Keratinocyte (primary cell): ENCODE measurements at regions not wholly inside any gene's neighbourhood (a gene's known extent, or its start where the extent isn't known, plus 50 kb on each side); places are given as distances from the start of the nearest gene placed in this dataset.

ENCODE experiments used
- DNase-seq: peaks from one replicate; pipeline ENCODE4 v3.0.0-alpha.2; 2011; ENCODE audit warnings: low read depth, missing footprints, low spot score
- FAIRE-seq: peaks from 2 replicates; lab custom pipeline; 2011; peaks lifted over from hg19 to GRCh38; lab: Jason Lieb, UNC
- H2AFZ ChIP-seq: 2 replicates; pipeline ENCODE4 v1.6.0; 2012; ENCODE audit warnings: low read length, control low read depth, inconsistent platforms; ENCODE audit not compliant: control insufficient read depth
- H3K27ac ChIP-seq: 2 replicates; pipeline ENCODE4 v1.5.1; 2011; ENCODE audit warnings: low read length; ENCODE audit not compliant: control insufficient read depth, insufficient read depth
- H3K27me3 ChIP-seq: 3 replicates; pipeline ENCODE4 v1.6.0; 2011; ENCODE audit warnings: low read length; ENCODE audit not compliant: control insufficient read depth, insufficient read depth; ENCODE audit errors: extremely low read depth
- H3K36me3 ChIP-seq, 2 experiments: 2 replicates in 1 of 2; 3 replicates in 1 of 2; pipeline ENCODE4 v1.5.1; 2011; ENCODE audit warnings: low read length in 2 of 2, mild to moderate bottlenecking in 1 of 2; ENCODE audit not compliant: control insufficient read depth in 2 of 2, insufficient read depth in 2 of 2; ENCODE audit errors: extremely low read depth in 1 of 2
- H3K4me1 ChIP-seq: 3 replicates; pipeline ENCODE4 v1.5.1; 2011; ENCODE audit warnings: low read length; ENCODE audit not compliant: control insufficient read depth, insufficient read depth; ENCODE audit errors: extremely low read depth
- H3K4me2 ChIP-seq: 3 replicates; pipeline ENCODE4 v1.6.0; 2011; ENCODE audit warnings: low read depth, low read length; ENCODE audit not compliant: control insufficient read depth, insufficient read depth; ENCODE audit errors: extremely low read depth
- H3K4me3 ChIP-seq, 3 experiments: fragments of 200-600 bp in 1 of 3; sonication (generic) in 1 of 3; 2 replicates in 2 of 3; 3 replicates in 1 of 3; pipeline ENCODE4 v1.5.1; 2011 to 2016; ENCODE audit warnings: low read length in 3 of 3, mild to moderate bottlenecking in 3 of 3, control low read depth in 2 of 3, inconsistent platforms in 1 of 3, low read depth in 1 of 3, mixed read lengths in 1 of 3, mixed run types in 1 of 3, moderate library complexity in 1 of 3; ENCODE audit not compliant: control insufficient read depth in 2 of 3, insufficient read depth in 2 of 3; ENCODE audit errors: extremely low read depth in 1 of 3
- H3K79me2 ChIP-seq: 2 replicates; pipeline ENCODE4 v1.6.0; 2012; ENCODE audit warnings: low read length; ENCODE audit not compliant: control insufficient read depth, insufficient read depth
- H3K9ac ChIP-seq: 3 replicates; pipeline ENCODE4 v1.6.0; 2011; ENCODE audit warnings: low read length; ENCODE audit not compliant: control insufficient read depth, insufficient read depth; ENCODE audit errors: extremely low read depth
- H3K9me1 ChIP-seq: 3 replicates; pipeline ENCODE4 v1.6.0; 2011; ENCODE audit warnings: low read length; ENCODE audit not compliant: control insufficient read depth, insufficient read depth; ENCODE audit errors: extremely low read depth
- H3K9me3 ChIP-seq: 2 replicates; pipeline ENCODE4 v1.5.1; 2012; ENCODE audit warnings: low read depth, low read length; ENCODE audit not compliant: control insufficient read depth
- H4K20me1 ChIP-seq: 3 replicates; pipeline ENCODE4 v1.6.0; 2011; ENCODE audit warnings: low read length; ENCODE audit not compliant: control insufficient read depth, insufficient read depth; ENCODE audit errors: extremely low read depth
- CTCF ChIP-seq, 3 experiments: IDR thresholded peaks in 1 of 3; conservative IDR thresholded peaks in 1 of 3; optimal IDR thresholded peaks in 1 of 3; 2 replicates in 2 of 3; 3 replicates in 1 of 3; pipeline versions ENCODE3 to v1.5.1; 2011; ENCODE audit warnings: low read length in 3 of 3, mild to moderate bottlenecking in 3 of 3, moderate library complexity in 2 of 3, control low read depth in 1 of 3, inconsistent platforms in 1 of 3; ENCODE audit not compliant: insufficient read depth in 2 of 3; ENCODE audit errors: extremely low read depth in 1 of 3
- EZH2 ChIP-seq: IDR thresholded peaks from one replicate; pipeline ENCODE4 v1.6.1; 2012; ENCODE audit warnings: inconsistent platforms, mild to moderate bottlenecking, low read length, moderate library complexity
- dilution Hi-C: fragments of 300-500 bp; cut with MboI; formaldehyde crosslinking; loops from one replicate; pipeline ENCODE4 v1.7.0; 2020; ENCODE audit warnings: low sequenced_read_pairs; ENCODE audit not compliant: extremely low pct_ligation_motif_present

GRCh38 chr10:120336306-120336910 lies 120.6 kb upstream of the PLPP4 start:
- H3K4me2 ChIP-seq, result no peak overlapping the region
- no peaks in the 10 kb centered on the region for H3K9me3 ChIP-seq
- no peaks in the 10 kb centered on the region for H3K27me3 ChIP-seq
- dilution Hi-C loops, result no loop called here
- no peaks in the 10 kb centered on the region for H3K79me2 ChIP-seq
- H3K4me3 ChIP-seq, result no peak overlapping the region
- H3K27ac ChIP-seq, result no peak overlapping the region
- no peaks in the 10 kb centered on the region for H3K4me1 ChIP-seq
- no peak overlapping the region for H2AFZ ChIP-seq
- no peaks in the 10 kb centered on the region for H3K36me3 ChIP-seq
- H3K9me1 ChIP-seq, result no peaks in the 10 kb centered on the region
- H3K9ac ChIP-seq, result no peak overlapping the region
- DNase-seq (no peak), FAIRE-seq (no peak)
- no peaks in the 10 kb centered on the region for H4K20me1 ChIP-seq
- TF ChIP-seq EZH2 (no peak), CTCF (optimal IDR thresholded peaks at IDR 0.05 in 1 of 3, IDR thresholded peaks at IDR 0.05 in 1 of 3, conservative IDR thresholded peaks at IDR 0.05 in 1 of 3; ENCODE audit: extremely low read depth in 1 of 3, insufficient read depth in 2 of 3, low read length in 3 of 3) (no peak)

GRCh38 chr10:120336911-120337540 lies 120.0 kb upstream of the PLPP4 start:
- Histone ChIP-seq H3K4me1 (no peaks in the 10 kb centered on the region), H3K36me3 (no peaks in the 10 kb centered on the region), H3K79me2 (no peaks in the 10 kb centered on the region), H3K9me1 (no peaks in the 10 kb centered on the region), H4K20me1 (no peaks in the 10 kb centered on the region), H3K9me3 (no peaks in the 10 kb centered on the region), H3K4me3 (no peak overlapping the region), H3K4me2 (no peak overlapping the region), H3K9ac (no peak overlapping the region), H3K27ac (no peak overlapping the region), H3K27me3 (no peaks in the 10 kb centered on the region), H2AFZ (no peak overlapping the region)
- DNase-seq, result peak; percentile 28
- TF ChIP-seq EZH2 (no peak), CTCF (optimal IDR thresholded peaks at IDR 0.05 in 1 of 3, IDR thresholded peaks at IDR 0.05 in 1 of 3, conservative IDR thresholded peaks at IDR 0.05 in 1 of 3; ENCODE audit: extremely low read depth in 1 of 3, insufficient read depth in 2 of 3, low read length in 3 of 3) (peak; percentile 78 to 89 (median 81))
- FAIRE-seq, result peak; percentile 62
- dilution Hi-C loops, result no loop called here
